Neural cell (in vitro differentiated cells): ENCODE measurements at regions not wholly inside any gene's neighbourhood (a gene's known extent, or its start where the extent isn't known, plus 50 kb on each side); places are given as distances from the start of the nearest gene placed in this dataset.

ENCODE experiments used
- EP300 ChIP-seq: fragments of 450-650 bp; conservative IDR thresholded peaks from 2 replicates; pipeline ENCODE4 v1.6.1; 2014; ENCODE audit warnings: antibody characterized with exemption, mild to moderate bottlenecking, moderate library complexity; ENCODE audit not compliant: poor library complexity, severe bottlenecking
- EZH2 ChIP-seq: fragments of 200-600, 300-800 bp; shearing (Covaris generic), sonication (generic); IDR thresholded peaks from 2 replicates; pipeline ENCODE4 v1.6.1; 2014; ENCODE audit warnings: antibody characterized with exemption, low read length, borderline replicate concordance, mild to moderate bottlenecking; ENCODE audit not compliant: insufficient read depth, poor library complexity, severe bottlenecking
- POLR2AphosphoS5 ChIP-seq: IDR thresholded peaks from 2 replicates; pipeline ENCODE4 v1.6.1; 2012
- RAD21 ChIP-seq: fragments of 450-650 bp; conservative IDR thresholded peaks from 2 replicates; pipeline ENCODE4 v1.6.1; 2014; ENCODE audit warnings: antibody characterized with exemption, mild to moderate bottlenecking, moderate library complexity
- SMC3 ChIP-seq: fragments of 450-650 bp; conservative IDR thresholded peaks from 2 replicates; pipeline ENCODE4 v1.6.1; 2014; ENCODE audit warnings: antibody characterized with exemption, mild to moderate bottlenecking, moderate library complexity; ENCODE audit not compliant: poor library complexity
- TF ChIP-seq, protein P1 (sequence below): fragments of 450-650 bp; IDR thresholded peaks from 2 replicates; pipeline ENCODE4 v1.5.1; 2014; ENCODE audit warnings: antibody characterized with exemption, mild to moderate bottlenecking, moderate library complexity; ENCODE audit not compliant: poor library complexity, severe bottlenecking
- TF ChIP-seq, protein P2 (sequence below): IDR thresholded peaks from 2 replicates; pipeline ENCODE4 v1.6.1; 2012; ENCODE audit warnings: borderline replicate concordance

DNA sequence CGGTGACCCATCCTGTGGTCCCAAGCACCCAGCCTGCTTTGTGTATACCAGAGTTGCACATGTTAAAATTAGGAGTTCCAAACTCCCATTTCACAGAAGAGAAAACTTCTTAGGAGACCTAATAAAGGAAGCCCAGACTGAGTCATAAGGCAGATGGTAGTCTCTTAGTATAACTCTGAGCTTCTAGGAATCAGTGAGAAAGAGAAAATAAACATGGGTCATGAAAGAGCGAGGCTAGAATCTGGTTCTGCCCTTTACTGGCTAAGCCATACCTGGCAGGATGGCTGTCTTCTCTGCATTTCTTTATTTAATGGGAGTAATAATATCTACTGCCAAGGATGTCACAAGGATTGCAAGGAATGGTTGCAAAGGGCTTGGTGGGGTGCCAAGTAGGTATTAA lies 101.2 kb upstream of the TRIB2 start:
- TF ChIP-seq, protein P1, sequence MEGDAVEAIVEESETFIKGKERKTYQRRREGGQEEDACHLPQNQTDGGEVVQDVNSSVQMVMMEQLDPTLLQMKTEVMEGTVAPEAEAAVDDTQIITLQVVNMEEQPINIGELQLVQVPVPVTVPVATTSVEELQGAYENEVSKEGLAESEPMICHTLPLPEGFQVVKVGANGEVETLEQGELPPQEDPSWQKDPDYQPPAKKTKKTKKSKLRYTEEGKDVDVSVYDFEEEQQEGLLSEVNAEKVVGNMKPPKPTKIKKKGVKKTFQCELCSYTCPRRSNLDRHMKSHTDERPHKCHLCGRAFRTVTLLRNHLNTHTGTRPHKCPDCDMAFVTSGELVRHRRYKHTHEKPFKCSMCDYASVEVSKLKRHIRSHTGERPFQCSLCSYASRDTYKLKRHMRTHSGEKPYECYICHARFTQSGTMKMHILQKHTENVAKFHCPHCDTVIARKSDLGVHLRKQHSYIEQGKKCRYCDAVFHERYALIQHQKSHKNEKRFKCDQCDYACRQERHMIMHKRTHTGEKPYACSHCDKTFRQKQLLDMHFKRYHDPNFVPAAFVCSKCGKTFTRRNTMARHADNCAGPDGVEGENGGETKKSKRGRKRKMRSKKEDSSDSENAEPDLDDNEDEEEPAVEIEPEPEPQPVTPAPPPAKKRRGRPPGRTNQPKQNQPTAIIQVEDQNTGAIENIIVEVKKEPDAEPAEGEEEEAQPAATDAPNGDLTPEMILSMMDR: no peak
- TF ChIP-seq POLR2AphosphoS5: no peak
- TF ChIP-seq, protein P2, sequence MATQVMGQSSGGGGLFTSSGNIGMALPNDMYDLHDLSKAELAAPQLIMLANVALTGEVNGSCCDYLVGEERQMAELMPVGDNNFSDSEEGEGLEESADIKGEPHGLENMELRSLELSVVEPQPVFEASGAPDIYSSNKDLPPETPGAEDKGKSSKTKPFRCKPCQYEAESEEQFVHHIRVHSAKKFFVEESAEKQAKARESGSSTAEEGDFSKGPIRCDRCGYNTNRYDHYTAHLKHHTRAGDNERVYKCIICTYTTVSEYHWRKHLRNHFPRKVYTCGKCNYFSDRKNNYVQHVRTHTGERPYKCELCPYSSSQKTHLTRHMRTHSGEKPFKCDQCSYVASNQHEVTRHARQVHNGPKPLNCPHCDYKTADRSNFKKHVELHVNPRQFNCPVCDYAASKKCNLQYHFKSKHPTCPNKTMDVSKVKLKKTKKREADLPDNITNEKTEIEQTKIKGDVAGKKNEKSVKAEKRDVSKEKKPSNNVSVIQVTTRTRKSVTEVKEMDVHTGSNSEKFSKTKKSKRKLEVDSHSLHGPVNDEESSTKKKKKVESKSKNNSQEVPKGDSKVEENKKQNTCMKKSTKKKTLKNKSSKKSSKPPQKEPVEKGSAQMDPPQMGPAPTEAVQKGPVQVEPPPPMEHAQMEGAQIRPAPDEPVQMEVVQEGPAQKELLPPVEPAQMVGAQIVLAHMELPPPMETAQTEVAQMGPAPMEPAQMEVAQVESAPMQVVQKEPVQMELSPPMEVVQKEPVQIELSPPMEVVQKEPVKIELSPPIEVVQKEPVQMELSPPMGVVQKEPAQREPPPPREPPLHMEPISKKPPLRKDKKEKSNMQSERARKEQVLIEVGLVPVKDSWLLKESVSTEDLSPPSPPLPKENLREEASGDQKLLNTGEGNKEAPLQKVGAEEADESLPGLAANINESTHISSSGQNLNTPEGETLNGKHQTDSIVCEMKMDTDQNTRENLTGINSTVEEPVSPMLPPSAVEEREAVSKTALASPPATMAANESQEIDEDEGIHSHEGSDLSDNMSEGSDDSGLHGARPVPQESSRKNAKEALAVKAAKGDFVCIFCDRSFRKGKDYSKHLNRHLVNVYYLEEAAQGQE: no peak
- no peak for TF ChIP-seq EP300
- no peak for TF ChIP-seq EZH2
- TF ChIP-seq RAD21: no peak
- TF ChIP-seq SMC3: no peak
